C4-2B (cell line): ENCODE measurements at regions not wholly inside any gene's neighbourhood (a gene's known extent, or its start where the extent isn't known, plus 50 kb on each side); places are given as distances from the start of the nearest gene placed in this dataset.

ENCODE experiments used
- ZFX ChIP-seq: fragments of 450-650 bp; IDR thresholded peaks from 2 replicates; pipeline ENCODE4 v1.6.1; 2017
- TF ChIP-seq, protein P1 (sequence below): fragments of 450-650 bp; conservative IDR thresholded peaks from 2 replicates; pipeline ENCODE4 v1.5.1; 2017; ENCODE audit warnings: mild to moderate bottlenecking

- TF ChIP-seq, protein P1, sequence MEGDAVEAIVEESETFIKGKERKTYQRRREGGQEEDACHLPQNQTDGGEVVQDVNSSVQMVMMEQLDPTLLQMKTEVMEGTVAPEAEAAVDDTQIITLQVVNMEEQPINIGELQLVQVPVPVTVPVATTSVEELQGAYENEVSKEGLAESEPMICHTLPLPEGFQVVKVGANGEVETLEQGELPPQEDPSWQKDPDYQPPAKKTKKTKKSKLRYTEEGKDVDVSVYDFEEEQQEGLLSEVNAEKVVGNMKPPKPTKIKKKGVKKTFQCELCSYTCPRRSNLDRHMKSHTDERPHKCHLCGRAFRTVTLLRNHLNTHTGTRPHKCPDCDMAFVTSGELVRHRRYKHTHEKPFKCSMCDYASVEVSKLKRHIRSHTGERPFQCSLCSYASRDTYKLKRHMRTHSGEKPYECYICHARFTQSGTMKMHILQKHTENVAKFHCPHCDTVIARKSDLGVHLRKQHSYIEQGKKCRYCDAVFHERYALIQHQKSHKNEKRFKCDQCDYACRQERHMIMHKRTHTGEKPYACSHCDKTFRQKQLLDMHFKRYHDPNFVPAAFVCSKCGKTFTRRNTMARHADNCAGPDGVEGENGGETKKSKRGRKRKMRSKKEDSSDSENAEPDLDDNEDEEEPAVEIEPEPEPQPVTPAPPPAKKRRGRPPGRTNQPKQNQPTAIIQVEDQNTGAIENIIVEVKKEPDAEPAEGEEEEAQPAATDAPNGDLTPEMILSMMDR = no peak
- no peak for TF ChIP-seq ZFX
Observed at GRCh38 chr3:43221076-43221475, 65.3 kb upstream of the SNRK start.
